Activated T-cell treated with anti-CD3 and anti-CD28 coated beads, Interleukin-2, amount 50 U/mL, for 72 hours (primary cell): ENCODE measurements at regions not wholly inside any gene's neighbourhood (a gene's known extent, or its start where the extent isn't known, plus 50 kb on each side); places are given as distances from the start of the nearest gene placed in this dataset.
"Not testable (repeated sequence)": the region's sequence is repeated elsewhere in the genome, so short reads cannot be mapped to it uniquely, and the experiment has no call there.

Source experiments
- ATAC-seq, 2 donors: fragments of 150-1000 bp; cut with Tn5 transposase; replicated peaks in 1 of 2; 2 replicates each; pipeline ENCODE4 v1.10.0; 2021; ENCODE audit warnings: moderate library complexity in 2 of 2, mild to moderate bottlenecking in 1 of 2
- DNase-seq, 2 donors: peaks; one replicate each; pipeline ENCODE4 v3.0.0; 2021 to 2022; ENCODE audit warnings: mixed read lengths in 1 of 2
- H3K27ac Mint-ChIP-seq: one replicate; pipeline ENCODE4 v1.8.0; 2022; ENCODE audit warnings: mild to moderate bottlenecking, moderate library complexity, mixed read lengths
- H3K27me3 Mint-ChIP-seq: one replicate; pipeline ENCODE4 v1.8.0; 2022; ENCODE audit warnings: low read depth, mixed read lengths
- H3K36me3 Mint-ChIP-seq, 2 donors: one replicate each; pipeline ENCODE4 v1.8.0; 2022; ENCODE audit warnings: mixed read lengths in 2 of 2, mild to moderate bottlenecking in 1 of 2; ENCODE audit not compliant: insufficient read depth in 2 of 2
- H3K4me1 Mint-ChIP-seq: one replicate; pipeline ENCODE4 v1.8.0; 2022; ENCODE audit warnings: low read depth, mixed read lengths
- H3K4me3 Mint-ChIP-seq, 2 donors: one replicate each; pipeline ENCODE4 v1.8.0; 2022; ENCODE audit warnings: mild to moderate bottlenecking in 2 of 2, mixed read lengths in 2 of 2, moderate library complexity in 2 of 2
- H3K9me3 Mint-ChIP-seq, 2 donors: one replicate each; pipeline ENCODE4 v1.8.0; 2022; ENCODE audit warnings: mixed read lengths in 2 of 2

- peaks cover 3 to 6% of the 10 kb centered on the region in 2 donors for H3K36me3 Mint-ChIP-seq
- peaks cover 4 to 6% of the 10 kb centered on the region in 2 donors for H3K9me3 Mint-ChIP-seq
- H3K27me3 Mint-ChIP-seq = no peaks in the 10 kb centered on the region
- H3K27ac Mint-ChIP-seq = no peak overlapping the region
- ATAC-seq (no peak), DNase-seq (no peak)
- H3K4me3 Mint-ChIP-seq = no peak overlapping the region
- H3K4me1 Mint-ChIP-seq = no peaks in the 10 kb centered on the region
Observed at GRCh38 chr7:4500812-4501211, 181.3 kb upstream of the FOXK1 start.

DNA sequence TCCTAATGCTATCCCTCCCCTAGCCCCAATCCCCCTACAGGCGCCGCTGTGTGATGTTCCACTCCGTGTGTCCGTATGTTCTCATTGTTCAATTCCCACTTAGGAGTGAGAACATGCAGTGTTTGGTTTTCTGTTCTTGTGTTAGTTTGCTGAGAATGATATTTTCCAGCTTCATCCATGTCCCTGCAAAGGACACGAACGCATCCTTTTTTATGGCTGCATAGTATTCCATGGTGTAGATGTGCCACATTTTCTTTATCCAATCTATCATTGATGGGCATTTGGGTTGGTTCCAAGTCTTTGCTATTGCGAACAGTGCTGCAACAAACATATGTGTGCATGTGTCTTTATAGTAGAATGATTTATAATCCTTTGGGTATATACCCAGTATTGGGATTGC is 174.2 kb upstream of the FOXK1 start:
- ATAC-seq, H3K4me3 Mint-ChIP-seq, H3K9me3 Mint-ChIP-seq, H3K27ac Mint-ChIP-seq, H3K36me3 Mint-ChIP-seq, H3K27me3 Mint-ChIP-seq, DNase-seq, H3K4me1 Mint-ChIP-seq: not testable (repeated sequence)

- no peak for ATAC-seq
Observed at GRCh38 chr7:4513450-4513849, 168.6 kb upstream of the FOXK1 start.

DNA sequence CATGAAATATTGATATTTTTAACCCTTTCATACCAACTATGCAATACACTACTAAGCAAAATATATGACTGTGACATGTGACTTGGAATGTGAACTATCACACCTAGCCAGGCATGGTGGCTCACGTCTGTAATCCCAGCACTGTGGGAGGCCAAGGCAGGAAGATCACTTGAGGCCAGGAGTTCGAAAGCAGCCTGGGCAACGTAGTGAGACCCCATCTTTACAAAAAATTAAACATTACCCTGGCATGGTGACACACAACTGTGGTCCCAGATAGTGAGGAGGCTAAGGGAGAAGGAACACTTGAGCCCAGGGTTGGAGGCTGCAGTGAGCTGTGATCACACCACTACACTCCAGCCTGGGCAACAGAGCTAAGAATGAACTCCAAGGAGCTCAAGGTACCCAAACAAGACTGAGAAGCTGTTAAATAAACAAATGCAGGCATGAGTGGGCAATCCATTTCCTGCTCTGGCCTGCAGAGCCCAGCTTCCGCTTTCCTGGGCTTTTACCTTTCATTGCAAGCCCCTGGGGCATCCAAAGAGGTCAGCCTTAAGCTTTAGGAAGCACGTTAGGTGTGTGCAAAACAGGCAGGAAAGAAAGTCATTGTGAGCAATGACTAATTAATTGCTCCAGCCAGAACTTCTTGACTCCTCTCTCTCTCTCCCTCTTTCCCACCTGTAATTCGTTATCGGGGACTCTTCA is 162.1 kb upstream of the FOXK1 start:
- Mint-ChIP-seq H3K27ac (no peak overlapping the region), H3K4me1 (no peaks in the 10 kb centered on the region), H3K36me3 (no peaks in the 10 kb centered on the region), H3K4me3 (no peak overlapping the region), H3K27me3 (peaks cover 27% of the 10 kb centered on the region), H3K9me3 (no peaks in the 10 kb centered on the region)
- ATAC-seq (no peak), DNase-seq (no peak)

More at GRCh38 chr7:4513450-4513849, 168.6 kb upstream of the FOXK1 start:
- Mint-ChIP-seq H3K4me1 (no peaks in the 10 kb centered on the region), H3K4me3 (no peak overlapping the region), H3K36me3 (peaks cover 0 to 2% of the 10 kb centered on the region in 2 donors), H3K27ac (no peak overlapping the region), H3K9me3 (peaks cover 2 to 5% of the 10 kb centered on the region in 2 donors), H3K27me3 (peaks cover 13% of the 10 kb centered on the region)
- no peak for DNase-seq

DNA sequence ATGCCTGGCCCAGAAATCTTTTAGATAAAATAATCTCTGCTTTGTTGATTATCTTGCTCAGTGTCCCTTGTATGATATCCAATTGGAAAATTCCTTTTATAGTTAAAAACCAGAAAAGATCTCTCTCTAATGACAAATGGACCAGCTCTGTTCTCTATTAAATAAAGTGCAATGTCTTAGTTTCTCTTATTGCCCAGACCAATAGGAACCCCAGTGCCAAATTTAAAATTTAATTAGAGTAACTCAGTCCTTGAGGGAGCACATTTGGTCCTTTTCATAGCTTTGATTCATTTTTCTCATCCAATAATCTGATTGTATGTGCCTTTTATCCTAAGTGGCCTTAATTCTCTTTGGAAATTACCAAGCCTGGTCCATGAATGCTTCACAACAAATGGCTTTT is 158.9 kb upstream of the FOXK1 start:
- H3K9me3 Mint-ChIP-seq = no peaks in the 10 kb centered on the region

DNA sequence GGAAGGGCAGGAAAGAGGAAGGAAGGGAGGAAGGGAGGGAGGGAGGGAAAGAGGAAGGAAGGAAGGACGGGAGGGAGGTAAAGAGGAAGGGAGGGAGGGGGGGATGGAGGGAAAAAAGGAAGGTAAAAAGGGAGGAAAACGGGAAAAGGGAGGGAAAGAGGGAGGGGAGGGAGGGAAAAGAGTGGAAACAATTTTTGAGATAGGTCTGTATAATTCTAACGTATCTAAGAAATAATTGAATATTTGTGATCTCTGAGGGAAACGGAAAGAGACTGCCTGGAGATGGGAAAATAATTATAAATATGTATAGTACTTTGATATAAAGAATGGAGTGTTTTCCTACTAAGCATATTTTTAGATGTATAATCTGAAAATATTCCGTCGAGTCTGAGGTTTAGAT is 158.2 kb upstream of the FOXK1 start:
- Mint-ChIP-seq H3K27me3 (peaks cover 15% of the 10 kb centered on the region), H3K27ac (no peak overlapping the region), H3K9me3 (no peaks in the 10 kb centered on the region), H3K4me1 (no peaks in the 10 kb centered on the region), H3K4me3 (no peak overlapping the region), H3K36me3 (no peaks in the 10 kb centered on the region)
- DNase-seq = no peak
- no peak for ATAC-seq

More for the DNA sequence above, 158.9 kb upstream of the FOXK1 start:
- Mint-ChIP-seq H3K4me3 (no peak overlapping the region), H3K4me1 (no peaks in the 10 kb centered on the region), H3K27ac (no peak overlapping the region), H3K27me3 (peaks cover 15% of the 10 kb centered on the region), H3K36me3 (no peaks in the 10 kb centered on the region)
- DNase-seq (no peak), ATAC-seq (no peak)

DNA sequence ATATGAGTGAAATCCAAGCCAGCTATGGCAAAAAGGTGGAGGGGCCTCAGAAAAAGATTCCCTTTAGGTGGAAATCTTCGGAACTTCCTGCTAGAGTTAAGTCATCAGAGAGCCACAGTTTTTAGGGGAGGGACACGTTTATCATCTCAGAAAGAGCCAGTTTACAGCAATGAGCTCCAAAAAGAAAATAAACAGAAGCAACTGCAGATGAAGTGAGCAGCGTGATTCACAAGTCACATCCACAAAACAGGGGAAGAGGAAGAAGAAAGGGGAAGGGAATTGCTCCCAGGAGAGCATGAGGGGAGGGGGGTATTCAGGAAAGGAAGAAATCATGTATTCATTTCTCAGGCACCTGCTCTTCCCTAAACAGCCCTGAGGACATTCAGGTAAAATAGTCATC is 156.2 kb upstream of the FOXK1 start:
- no peak overlapping the region for H3K4me3 Mint-ChIP-seq
- ATAC-seq = no peak
- no peaks in the 10 kb centered on the region for H3K4me1 Mint-ChIP-seq
- peaks cover 1 to 2% of the 10 kb centered on the region in 2 donors for H3K9me3 Mint-ChIP-seq
- no peak overlapping the region for H3K27ac Mint-ChIP-seq
- no peaks in the 10 kb centered on the region for H3K36me3 Mint-ChIP-seq
- DNase-seq = no peak
- peaks cover 30% of the 10 kb centered on the region for H3K27me3 Mint-ChIP-seq

GRCh38 chr7:4527988-4528636 is 154.0 kb upstream of the FOXK1 start:
- H3K4me3 Mint-ChIP-seq = no peak overlapping the region
- H3K9me3 Mint-ChIP-seq = peaks cover 1 to 2% of the 10 kb centered on the region in 2 donors
- H3K36me3 Mint-ChIP-seq = no peaks in the 10 kb centered on the region
- no peak overlapping the region for H3K27ac Mint-ChIP-seq
- H3K27me3 Mint-ChIP-seq = peaks cover 35% of the 10 kb centered on the region
- H3K4me1 Mint-ChIP-seq = no peaks in the 10 kb centered on the region
- no peak for ATAC-seq
- DNase-seq = no peak

DNA sequence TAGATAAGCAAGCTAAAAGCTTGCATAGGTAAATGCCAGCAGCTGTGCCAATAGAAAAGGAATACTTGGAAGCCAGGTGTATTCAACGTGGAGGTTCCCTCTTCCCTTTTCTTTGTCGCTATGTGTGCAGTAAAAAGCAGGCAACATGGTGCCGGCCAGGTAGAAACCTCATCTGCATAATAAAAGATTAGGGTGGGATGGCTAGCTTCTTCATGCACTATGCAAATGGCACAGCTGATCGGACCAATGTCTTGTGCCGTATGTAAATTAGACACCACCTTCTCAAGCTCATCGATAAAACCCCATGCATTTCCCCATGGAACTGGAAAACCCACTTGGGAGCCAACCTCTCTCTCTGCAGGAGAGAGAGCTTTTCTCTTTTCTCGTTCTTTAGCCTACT is 150.9 kb upstream of the FOXK1 start:
- Mint-ChIP-seq H3K27me3 (peaks cover 22% of the 10 kb centered on the region), H3K9me3 (peaks cover 1 to 2% of the 10 kb centered on the region in 2 donors), H3K4me1 (no peaks in the 10 kb centered on the region), H3K4me3 (no peak overlapping the region), H3K36me3 (no peaks in the 10 kb centered on the region), H3K27ac (no peak overlapping the region)
- DNase-seq = no peak
- ATAC-seq = no peak

DNA sequence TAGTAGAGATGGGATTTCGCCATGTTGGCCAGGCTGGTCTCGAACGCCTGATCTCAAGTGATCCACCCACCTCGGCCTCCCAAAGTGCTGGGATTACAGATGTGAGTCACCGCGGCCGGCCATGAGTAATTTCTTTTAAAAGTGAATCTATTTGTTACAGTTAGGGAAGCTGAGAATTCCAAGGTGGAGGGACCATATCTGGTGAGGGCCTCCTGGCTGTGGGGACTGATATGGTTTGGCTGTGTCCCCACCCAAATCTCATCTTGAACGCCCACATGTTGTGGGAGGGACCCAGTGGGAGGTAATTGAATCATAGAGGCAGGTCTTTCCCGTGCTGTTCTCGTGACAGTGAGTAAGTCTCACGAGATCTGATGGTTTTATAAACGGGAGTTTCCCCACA is 148.8 kb upstream of the FOXK1 start:
- DNase-seq, H3K4me1 Mint-ChIP-seq, H3K27ac Mint-ChIP-seq, H3K4me3 Mint-ChIP-seq, ATAC-seq, H3K36me3 Mint-ChIP-seq, H3K9me3 Mint-ChIP-seq: not testable (repeated sequence)
- peaks cover 22% of the 10 kb centered on the region for H3K27me3 Mint-ChIP-seq

GRCh38 chr7:4549681-4550080 is 132.4 kb upstream of the FOXK1 start:
- no peak overlapping the region for H3K4me3 Mint-ChIP-seq
- H3K4me1 Mint-ChIP-seq = no peaks in the 10 kb centered on the region
- H3K27ac Mint-ChIP-seq = no peak overlapping the region
- DNase-seq (no peak), ATAC-seq (no peak)
- peaks cover 8 to 12% of the 10 kb centered on the region in 2 donors for H3K9me3 Mint-ChIP-seq
- H3K27me3 Mint-ChIP-seq = peaks cover 16% of the 10 kb centered on the region
- peaks cover 3 to 4% of the 10 kb centered on the region in 2 donors for H3K36me3 Mint-ChIP-seq

GRCh38 chr7:4550117-4550516 is 132.0 kb upstream of the FOXK1 start:
- H3K9me3 Mint-ChIP-seq = peaks cover 8 to 12% of the 10 kb centered on the region in 2 donors
- peaks cover 3 to 4% of the 10 kb centered on the region in 2 donors for H3K36me3 Mint-ChIP-seq
- H3K4me1 Mint-ChIP-seq = no peaks in the 10 kb centered on the region
- ATAC-seq = no peak
- DNase-seq = no peak
- no peak overlapping the region for H3K4me3 Mint-ChIP-seq
- H3K27ac Mint-ChIP-seq = no peak overlapping the region
- peaks cover 16% of the 10 kb centered on the region for H3K27me3 Mint-ChIP-seq

GRCh38 chr7:4552985-4553384 is 129.1 kb upstream of the FOXK1 start:
- peak overlapping the region; percentile 5 for H3K27ac Mint-ChIP-seq
- peaks cover 3 to 4% of the 10 kb centered on the region in 2 donors for H3K36me3 Mint-ChIP-seq
- H3K9me3 Mint-ChIP-seq = peaks cover 8 to 15% of the 10 kb centered on the region in 2 donors
- H3K27me3 Mint-ChIP-seq = peaks cover 39% of the 10 kb centered on the region
- no peaks in the 10 kb centered on the region for H3K4me1 Mint-ChIP-seq
- ATAC-seq = no peak
- no peak for DNase-seq
- H3K4me3 Mint-ChIP-seq = no peak overlapping the region
